Dermis blood vessel endothelial cell (primary cell): ENCODE measurements at regions not wholly inside any gene's neighbourhood (a gene's known extent, or its start where the extent isn't known, plus 50 kb on each side); places are given as distances from the start of the nearest gene placed in this dataset.
"Not testable (repeated sequence)": the region's sequence is repeated elsewhere in the genome, so short reads cannot be mapped to it uniquely, and the experiment has no call there.

ENCODE experiments used
- DNase-seq: peaks from one replicate; pipeline ENCODE4 v3.0.0; 2010

GRCh38 chr1:233477359-233477758 lies 136.5 kb upstream of the KCNK1 start:
- no peak for DNase-seq

DNA sequence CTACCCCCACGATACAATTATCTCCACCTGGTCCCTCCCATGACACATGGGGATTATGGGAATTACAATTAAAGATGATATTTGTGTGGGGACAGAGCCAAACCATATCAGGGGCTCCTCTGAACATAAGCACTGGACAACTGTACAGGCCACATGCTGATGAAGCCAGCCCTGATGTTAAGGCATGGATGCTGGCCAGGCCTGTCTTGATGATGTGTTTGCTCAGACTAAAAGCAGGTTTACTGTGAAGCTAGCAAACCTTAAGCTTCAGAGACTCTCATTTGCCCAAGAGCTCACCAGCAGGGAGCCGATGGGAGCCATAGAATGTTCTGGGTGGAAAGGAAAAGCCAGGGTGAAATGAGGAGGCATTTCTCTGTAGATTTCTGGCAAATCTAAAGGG lies 135.3 kb upstream of the KCNK1 start:
- no peak for DNase-seq

GRCh38 chr1:233479110-233479890 lies 134.6 kb upstream of the KCNK1 start:
- DNase-seq, result no peak

- no peak for DNase-seq
These were observed 133.7 kb upstream of the KCNK1 start for GRCh38 chr1:233480198-233480597.

DNA sequence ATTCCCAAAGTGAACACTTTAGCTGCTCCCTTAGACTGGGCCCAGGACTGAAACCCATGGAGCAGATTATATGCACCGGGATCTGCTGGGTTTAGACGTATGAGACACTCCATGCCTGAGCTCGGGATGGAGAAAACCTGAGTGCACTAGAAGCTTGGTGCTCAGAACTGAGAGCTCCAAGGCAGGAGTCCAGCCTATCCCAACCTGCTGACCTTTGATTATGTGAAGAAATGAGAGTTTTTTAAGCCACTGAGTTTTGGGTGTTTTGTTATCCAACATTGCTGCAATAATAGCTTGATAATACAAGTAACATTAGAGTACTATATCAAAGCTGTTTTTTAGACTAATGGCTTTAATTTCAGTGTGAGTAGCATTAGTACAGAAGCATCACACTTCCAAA lies 131.5 kb upstream of the KCNK1 start:
- no peak for DNase-seq

- DNase-seq, result no peak
These were observed 128.5 kb upstream of the KCNK1 start for GRCh38 chr1:233485385-233485784.

GRCh38 chr1:233485809-233486398 lies 128.0 kb upstream of the KCNK1 start:
- no peak for DNase-seq

DNA sequence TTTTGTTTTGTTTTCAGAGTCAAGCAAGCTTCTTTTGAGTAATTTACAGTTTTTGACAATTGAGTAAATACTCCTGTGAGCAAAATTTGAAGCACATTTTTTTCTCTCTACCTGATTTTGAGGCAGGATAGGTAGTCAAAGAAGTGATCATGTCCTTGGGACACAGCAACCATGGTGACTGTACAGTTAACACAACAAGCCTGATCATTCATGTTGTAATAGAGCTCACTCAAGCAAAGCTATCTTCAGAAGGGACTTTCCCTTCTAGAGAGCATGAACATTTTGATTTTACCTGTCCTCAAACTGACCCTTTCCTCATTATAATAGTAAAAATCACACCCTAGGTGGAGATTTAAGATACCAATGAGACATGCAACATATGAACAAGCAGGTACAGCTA lies 126.5 kb upstream of the KCNK1 start:
- no peak for DNase-seq

DNA sequence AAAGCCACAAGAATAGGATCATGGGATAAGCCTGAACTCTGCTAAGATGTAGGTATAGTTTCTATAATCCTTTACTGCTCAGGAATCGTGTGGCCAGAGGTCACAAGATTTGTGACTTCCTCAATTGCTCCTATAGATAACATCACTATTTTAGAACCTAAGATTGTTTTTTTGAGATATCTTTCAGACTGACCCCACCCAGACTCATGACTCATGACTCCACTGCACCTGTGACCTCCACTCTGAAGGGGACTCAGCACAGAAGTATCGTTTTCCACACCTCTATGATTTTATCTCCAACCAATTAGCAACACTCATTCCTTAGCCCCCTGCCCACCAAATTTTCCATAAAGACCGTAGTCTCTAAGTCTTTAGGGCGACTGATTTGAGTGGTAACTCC lies 124.5 kb upstream of the KCNK1 start:
- DNase-seq, result no peak

- DNase-seq, result no peak
These were observed 123.4 kb upstream of the KCNK1 start for GRCh38 chr1:233490488-233490887.

DNA sequence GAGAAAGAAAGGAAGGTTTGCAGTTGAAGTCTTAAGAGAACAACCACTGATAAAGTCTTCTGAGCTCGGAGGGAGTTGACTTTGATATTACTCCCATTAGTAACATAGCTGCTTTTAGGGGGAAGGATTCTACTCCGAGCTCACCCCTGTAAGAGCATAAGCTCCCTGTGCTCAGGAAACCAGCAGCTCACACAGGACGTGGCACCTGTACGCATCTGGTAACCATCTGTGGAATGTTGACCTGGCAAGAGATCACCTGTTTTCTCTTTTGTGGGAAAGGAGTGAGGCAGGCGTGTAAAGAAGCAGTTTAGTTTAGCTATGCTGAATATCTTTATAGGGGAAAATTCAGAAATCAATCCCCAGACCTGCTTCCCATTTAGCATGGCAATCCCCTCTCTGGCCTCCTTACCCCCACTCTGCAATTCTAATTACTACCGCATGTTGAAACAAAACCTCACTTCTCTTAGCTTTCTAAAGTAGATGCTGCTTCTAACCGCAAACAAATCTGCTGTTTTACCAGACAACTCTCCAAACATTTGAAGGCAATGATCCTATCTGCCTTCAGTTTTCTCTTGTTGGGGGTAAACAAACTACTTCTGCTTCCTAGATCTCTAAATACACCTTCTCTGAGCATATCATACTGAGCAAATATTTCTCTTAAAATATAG lies 121.8 kb upstream of the KCNK1 start:
- DNase-seq, result no peak

GRCh38 chr1:233496993-233497392 lies 116.9 kb upstream of the KCNK1 start:
- DNase-seq, result no peak

GRCh38 chr1:233497679-233498078 lies 116.2 kb upstream of the KCNK1 start:
- no peak for DNase-seq

- no peak for DNase-seq
These were observed 113.8 kb upstream of the KCNK1 start for GRCh38 chr1:233500106-233500505.

GRCh38 chr1:233503366-233503954 lies 110.4 kb upstream of the KCNK1 start:
- no peak for DNase-seq

GRCh38 chr1:233505130-233505529 lies 108.8 kb upstream of the KCNK1 start:
- no peak for DNase-seq

- not testable (repeated sequence) for DNase-seq
These were observed 108.0 kb upstream of the KCNK1 start for GRCh38 chr1:233505889-233506288.

- no peak for DNase-seq
These were observed 104.4 kb upstream of the KCNK1 start for GRCh38 chr1:233509526-233509925.

DNA sequence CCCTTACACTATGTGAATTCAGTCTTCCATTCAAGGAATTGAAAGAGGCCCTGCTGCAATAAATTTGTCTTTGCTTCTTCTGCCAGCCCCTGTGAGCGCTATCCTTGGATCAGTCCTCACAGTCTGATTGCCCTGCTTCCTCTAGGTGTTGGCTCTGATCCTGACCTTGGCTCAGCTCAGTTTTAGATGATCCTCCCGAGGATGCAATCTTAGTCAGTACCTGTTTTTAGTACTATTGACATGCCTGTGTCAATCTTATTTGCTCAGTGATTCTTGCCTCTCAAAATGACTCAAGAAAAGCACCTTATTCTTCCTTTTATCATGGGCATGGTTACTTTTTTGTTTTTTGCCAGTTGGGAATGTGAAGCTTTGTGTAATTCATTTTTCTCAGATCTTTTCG lies 101.4 kb upstream of the KCNK1 start:
- no peak for DNase-seq

DNA sequence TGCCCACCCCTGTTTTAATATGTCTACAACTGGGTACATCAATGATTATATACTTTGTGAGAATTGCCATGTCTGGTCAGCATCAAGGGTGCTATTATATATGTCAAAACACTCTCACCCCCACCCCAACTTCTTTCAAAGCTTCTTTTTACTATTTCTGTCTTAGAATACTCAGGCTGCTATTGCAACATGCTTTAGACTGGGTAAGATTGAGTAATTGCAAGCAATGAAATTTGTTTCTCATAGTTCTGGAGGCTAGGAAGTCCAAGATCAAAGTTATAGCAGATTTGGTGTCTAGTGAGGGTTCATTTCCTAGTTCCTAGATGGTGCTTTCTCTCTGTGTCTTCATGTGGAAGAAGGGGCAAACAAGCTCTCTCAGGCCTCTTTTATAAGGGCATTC lies 100.5 kb upstream of the KCNK1 start:
- no peak for DNase-seq

GRCh38 chr1:233514946-233515391 lies 98.9 kb upstream of the KCNK1 start:
- no peak for DNase-seq

- no peak for DNase-seq
These were observed 97.2 kb upstream of the KCNK1 start for GRCh38 chr1:233516732-233517131.

DNA sequence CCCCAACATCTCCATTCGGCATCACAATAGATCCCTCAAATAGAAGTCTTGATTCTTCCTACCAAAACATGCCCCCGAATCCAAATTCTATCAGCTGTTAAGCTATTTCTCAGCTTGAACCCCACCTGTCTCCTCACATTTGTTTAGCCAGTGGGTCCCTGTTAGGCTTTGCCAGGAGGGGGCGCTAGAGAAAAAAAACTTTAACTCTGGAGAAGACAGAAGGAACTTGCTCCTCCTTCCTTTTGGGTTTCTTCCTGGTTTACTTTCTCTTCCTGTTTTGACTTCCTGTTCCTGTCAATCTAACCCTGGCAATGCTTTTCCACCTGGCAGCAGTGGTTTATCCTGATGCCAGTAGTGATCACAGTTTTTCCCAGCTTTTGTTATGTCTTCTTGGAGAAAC lies 95.6 kb upstream of the KCNK1 start:
- no peak for DNase-seq
